ENCODE measurements at regions not wholly inside any gene's neighbourhood (a gene's known extent, or its start where the extent isn't known, plus 50 kb on each side); places are given as distances from the start of the nearest gene placed in this dataset.

DNA sequence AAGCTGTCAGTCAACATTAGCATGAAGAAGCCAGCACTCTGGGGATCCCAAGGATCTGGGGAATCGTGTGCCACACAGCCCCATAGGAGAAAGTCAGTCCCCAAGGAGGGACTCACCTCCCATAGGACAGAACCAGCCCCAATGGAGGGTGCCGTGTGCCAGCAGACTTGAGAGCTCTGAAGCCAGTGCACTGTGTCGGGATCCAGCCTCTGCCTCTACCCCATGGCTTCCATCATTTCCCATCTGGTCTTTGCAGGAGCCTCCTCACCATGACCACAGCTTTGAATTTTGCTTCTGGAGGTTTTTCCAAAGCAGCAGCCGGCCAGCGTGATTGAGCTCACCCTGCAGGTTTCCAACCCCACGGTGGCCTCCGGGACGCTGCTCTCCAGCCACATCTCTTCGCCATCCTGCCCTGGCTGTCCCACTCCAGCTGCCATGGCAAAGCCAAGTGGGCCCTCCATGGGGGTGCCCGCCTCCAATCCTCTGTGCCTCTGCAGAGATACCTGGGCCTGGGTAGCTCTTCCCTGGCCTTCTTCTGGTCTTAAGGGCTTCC, 171.8 kb upstream of the SHH start:
- Histone ChIP-seq H3K4me3 (no peak overlapping the region), H3K27me3 (no peaks in the 10 kb centered on the region), H3K4me1 (ENCODE audit: insufficient read depth) (no peaks in the 10 kb centered on the region), H3K36me3 (no peaks in the 10 kb centered on the region), H3K9me3 (no peaks in the 10 kb centered on the region), H3K27ac (no peak overlapping the region)
- no peak for TF ChIP-seq POLR2A (IDR thresholded peaks at IDR 0.05)
- TF ChIP-seq EP300 (IDR thresholded peaks at IDR 0.05) = no peak
- TF ChIP-seq CTCF (IDR thresholded peaks at IDR 0.05) = no peak
- intact Hi-C loops (cut with DNase I) = no loop called here
- WGBS, 3 donors = 75 to 86% (median 78%) methylated on average over 10 of the region's 10 CpGs
- DNase-seq = no peak

DNA sequence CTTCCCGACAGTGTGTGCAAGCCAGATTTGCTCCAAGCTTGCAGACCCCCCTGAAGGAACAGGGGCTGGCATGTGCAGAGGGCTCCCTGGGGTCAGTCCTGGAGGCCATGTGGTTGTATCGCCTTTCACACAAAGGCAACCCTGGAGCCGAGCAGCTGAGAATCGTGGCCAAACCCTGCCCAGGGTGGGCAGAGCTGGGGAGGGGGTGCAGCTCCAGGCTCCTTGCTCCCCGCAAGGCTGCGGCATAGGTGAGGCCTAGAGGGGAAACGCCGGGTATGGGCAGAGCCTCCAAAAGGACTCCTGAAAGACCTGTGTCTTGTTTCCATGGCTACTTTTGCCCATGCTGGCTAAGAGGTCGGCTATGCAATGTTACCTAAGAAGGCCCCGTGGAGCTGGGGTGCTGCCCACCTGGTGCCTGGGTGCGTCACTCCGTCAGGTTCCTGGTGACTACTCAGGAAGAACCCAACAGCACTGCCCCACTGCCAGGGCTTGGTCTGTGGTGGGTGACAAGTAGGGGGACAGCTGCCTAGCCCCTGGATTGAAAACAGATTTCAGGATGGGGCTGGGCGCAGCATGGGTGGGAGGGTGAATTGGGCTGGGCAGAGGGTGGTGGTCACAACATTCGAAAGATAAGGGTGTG, 171.0 kb upstream of the SHH start:
- intact Hi-C loops (cut with DNase I) = no loop called here
- H3K27ac ChIP-seq = no peak overlapping the region
- TF ChIP-seq CTCF (IDR thresholded peaks at IDR 0.05) = no peak
- no peak for TF ChIP-seq POLR2A (IDR thresholded peaks at IDR 0.05)
- TF ChIP-seq EP300 (IDR thresholded peaks at IDR 0.05) = no peak
- H3K4me1 ChIP-seq (ENCODE audit: insufficient read depth) = no peaks in the 10 kb centered on the region
- no peaks in the 10 kb centered on the region for H3K9me3 ChIP-seq
- no peak for DNase-seq
- H3K27me3 ChIP-seq = no peaks in the 10 kb centered on the region
- 69 to 80% (median 70%) methylated on average over 13 to 14 of the region's 14 CpGs for WGBS, 3 donors
- H3K4me3 ChIP-seq = no peak overlapping the region
- no peaks in the 10 kb centered on the region for H3K36me3 ChIP-seq

DNA sequence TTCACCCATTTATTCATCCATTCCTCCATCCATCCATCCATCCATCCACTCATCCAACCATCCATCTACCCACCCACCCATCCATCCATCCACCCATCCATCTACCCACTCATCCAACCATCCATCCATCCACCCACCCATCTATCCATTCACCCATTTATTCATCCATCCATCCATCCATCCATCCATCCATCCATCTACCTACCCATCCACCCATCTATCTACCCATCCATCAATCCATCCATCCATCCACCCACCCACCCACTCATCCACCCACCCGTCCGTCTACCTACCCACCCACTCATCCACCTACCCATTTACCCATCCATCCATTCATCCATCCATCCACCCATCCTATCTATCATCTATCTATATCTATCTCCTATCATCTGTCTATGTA, 169.4 kb upstream of the SHH start:
- intact Hi-C loops (cut with DNase I) = no loop called here

GRCh38 chr7:155980841-155981240, 168.6 kb upstream of the SHH start:
- Histone ChIP-seq H3K27me3 (no peaks in the 10 kb centered on the region), H3K27ac (no peak overlapping the region), H3K9me3 (no peaks in the 10 kb centered on the region), H3K4me1 (ENCODE audit: insufficient read depth) (no peaks in the 10 kb centered on the region), H3K36me3 (no peaks in the 10 kb centered on the region), H3K4me3 (no peak overlapping the region)
- DNase-seq = peak in 2 of 5 donors; percentile 0 to 2
- TF ChIP-seq CTCF (IDR thresholded peaks at IDR 0.05) (no peak), POLR2A (IDR thresholded peaks at IDR 0.05) (no peak), EP300 (IDR thresholded peaks at IDR 0.05) (no peak)
- intact Hi-C loops (cut with DNase I) = no loop called here
- 77 to 78% (median 77%) methylated on average over 10 of the region's 10 CpGs for WGBS, 3 donors

More for the DNA sequence above, 169.4 kb upstream of the SHH start:
- no peaks in the 10 kb centered on the region for H3K9me3 ChIP-seq
- no peak overlapping the region for H3K4me3 ChIP-seq
- DNase-seq = no peak
- TF ChIP-seq POLR2A (IDR thresholded peaks at IDR 0.05) = no peak
- no peak for TF ChIP-seq CTCF (IDR thresholded peaks at IDR 0.05)
- TF ChIP-seq EP300 (IDR thresholded peaks at IDR 0.05) = no peak
- H3K27me3 ChIP-seq = no peaks in the 10 kb centered on the region
- WGBS, 3 donors = 80 to 96% (median 83%) methylated on average over 2 of the region's 2 CpGs
- no peak overlapping the region for H3K27ac ChIP-seq
- H3K4me1 ChIP-seq (ENCODE audit: insufficient read depth) = no peaks in the 10 kb centered on the region
- H3K36me3 ChIP-seq = no peaks in the 10 kb centered on the region

Data from ovary (tissue), 7 donors.